22Rv1 (cell line): ENCODE measurements at regions not wholly inside any gene's neighbourhood (a gene's known extent, or its start where the extent isn't known, plus 50 kb on each side); places are given as distances from the start of the nearest gene placed in this dataset.

Experiments used
- ZFX ChIP-seq: fragments of 450-650 bp; IDR thresholded peaks from 2 replicates; pipeline ENCODE4 v1.6.1; 2017; ENCODE audit warnings: antibody characterized with exemption, borderline replicate concordance
- TF ChIP-seq, protein P1 (sequence below): fragments of 450-650 bp; IDR thresholded peaks from 2 replicates; pipeline ENCODE4 v1.5.1; 2017; ENCODE audit warnings: mild to moderate bottlenecking

DNA sequence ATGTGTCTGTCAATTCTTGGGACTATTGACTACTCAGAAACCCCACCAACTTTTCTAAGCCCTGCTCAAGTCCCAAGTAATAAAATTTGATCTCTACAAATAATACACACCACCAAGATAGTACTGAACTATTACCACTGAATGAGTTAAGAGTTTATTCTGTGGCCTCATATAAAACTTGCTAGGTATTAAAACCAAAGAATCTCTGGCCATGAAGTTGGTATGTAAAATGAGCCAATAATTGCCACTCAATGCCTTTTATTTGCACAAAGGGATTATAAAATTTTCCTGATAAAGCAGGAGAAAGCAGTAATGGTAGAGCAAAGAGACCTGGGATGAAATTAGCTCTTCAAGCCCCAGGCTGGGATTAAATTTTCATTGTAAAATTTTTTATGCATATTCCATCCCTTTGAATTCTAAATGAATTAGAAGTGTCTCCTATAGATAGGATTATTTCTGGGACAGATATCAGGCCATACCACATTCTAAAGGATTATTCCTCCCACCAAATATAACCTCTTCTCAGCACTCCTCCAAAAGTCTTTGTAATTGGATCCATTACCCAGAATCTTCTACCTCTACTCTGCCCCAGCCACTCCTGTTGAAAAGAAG is 450.5 kb upstream of the ACVR2A start:
- TF ChIP-seq, protein P1, sequence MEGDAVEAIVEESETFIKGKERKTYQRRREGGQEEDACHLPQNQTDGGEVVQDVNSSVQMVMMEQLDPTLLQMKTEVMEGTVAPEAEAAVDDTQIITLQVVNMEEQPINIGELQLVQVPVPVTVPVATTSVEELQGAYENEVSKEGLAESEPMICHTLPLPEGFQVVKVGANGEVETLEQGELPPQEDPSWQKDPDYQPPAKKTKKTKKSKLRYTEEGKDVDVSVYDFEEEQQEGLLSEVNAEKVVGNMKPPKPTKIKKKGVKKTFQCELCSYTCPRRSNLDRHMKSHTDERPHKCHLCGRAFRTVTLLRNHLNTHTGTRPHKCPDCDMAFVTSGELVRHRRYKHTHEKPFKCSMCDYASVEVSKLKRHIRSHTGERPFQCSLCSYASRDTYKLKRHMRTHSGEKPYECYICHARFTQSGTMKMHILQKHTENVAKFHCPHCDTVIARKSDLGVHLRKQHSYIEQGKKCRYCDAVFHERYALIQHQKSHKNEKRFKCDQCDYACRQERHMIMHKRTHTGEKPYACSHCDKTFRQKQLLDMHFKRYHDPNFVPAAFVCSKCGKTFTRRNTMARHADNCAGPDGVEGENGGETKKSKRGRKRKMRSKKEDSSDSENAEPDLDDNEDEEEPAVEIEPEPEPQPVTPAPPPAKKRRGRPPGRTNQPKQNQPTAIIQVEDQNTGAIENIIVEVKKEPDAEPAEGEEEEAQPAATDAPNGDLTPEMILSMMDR, result no peak
- TF ChIP-seq ZFX, result no peak
